H4 (cell line): ENCODE measurements at regions not wholly inside any gene's neighbourhood (a gene's known extent, or its start where the extent isn't known, plus 50 kb on each side); places are given as distances from the start of the nearest gene placed in this dataset.

ENCODE experiments used
- DNase-seq: peaks from one replicate; pipeline ENCODE4 v3.0.0-alpha.2; 2015; ENCODE audit warnings: low spot score

DNA sequence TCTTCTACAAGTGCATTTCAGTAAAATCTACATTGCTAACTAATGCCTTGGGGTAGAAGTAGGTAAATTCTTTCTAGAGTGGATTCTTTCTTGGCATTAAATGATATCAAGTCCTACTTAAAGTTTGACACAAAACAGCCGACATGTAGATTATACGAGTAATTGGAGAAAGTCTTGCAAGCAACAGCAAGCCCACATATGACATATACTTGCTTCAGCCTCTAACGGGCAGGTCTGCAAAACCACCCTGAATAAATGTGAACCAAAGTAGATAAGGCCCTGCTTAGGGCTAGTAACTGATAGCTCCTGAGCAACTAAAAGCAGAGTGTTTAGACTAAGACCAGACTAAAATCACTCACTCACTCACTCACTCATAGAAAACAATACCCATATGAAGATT is 203.2 kb downstream of the LTN1 start:
- no peak for DNase-seq

DNA sequence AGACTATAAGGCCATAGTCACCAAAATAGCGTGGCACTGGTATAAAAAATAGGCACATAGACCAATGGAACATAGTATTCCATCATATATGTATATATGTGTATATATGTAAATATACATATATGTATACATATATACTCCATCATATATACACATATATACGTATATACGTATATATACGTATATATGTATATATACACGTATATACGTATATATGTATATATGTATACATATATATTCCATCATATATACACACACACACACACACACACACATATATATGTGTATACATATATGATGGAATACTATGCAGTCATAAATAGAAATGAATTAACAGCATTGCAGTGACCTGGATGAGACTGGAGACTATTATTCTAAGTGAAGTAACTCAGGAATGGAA is 204.6 kb downstream of the LTN1 start:
- no peak for DNase-seq

DNA sequence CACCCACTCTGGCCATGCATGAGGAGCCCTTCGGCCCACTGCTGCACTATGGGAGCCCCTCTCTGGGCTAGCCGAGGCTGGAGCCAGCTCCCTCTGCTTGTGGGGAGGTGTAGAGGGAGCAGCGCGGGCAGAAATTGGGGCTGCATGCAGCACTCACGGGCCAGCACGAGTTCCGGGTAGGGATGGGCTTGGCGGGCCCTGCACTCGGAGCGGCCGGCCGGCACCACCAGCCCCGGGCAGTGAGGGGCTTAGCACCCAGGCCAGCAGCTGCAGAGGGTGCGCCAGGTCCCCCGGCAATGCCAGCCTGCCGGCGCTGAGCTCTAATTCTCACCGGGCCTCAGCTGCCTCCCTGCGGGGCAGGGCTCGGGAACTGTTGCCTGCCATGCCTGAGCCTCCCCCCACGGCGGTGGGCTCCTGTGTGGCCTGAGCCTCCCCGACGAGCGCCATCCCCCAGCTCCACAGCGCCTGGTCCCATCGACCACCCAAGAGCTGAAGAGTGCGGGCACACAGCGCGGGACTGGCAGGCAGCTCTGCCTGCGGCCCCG is 209.0 kb downstream of the LTN1 start:
- no peak for DNase-seq

DNA sequence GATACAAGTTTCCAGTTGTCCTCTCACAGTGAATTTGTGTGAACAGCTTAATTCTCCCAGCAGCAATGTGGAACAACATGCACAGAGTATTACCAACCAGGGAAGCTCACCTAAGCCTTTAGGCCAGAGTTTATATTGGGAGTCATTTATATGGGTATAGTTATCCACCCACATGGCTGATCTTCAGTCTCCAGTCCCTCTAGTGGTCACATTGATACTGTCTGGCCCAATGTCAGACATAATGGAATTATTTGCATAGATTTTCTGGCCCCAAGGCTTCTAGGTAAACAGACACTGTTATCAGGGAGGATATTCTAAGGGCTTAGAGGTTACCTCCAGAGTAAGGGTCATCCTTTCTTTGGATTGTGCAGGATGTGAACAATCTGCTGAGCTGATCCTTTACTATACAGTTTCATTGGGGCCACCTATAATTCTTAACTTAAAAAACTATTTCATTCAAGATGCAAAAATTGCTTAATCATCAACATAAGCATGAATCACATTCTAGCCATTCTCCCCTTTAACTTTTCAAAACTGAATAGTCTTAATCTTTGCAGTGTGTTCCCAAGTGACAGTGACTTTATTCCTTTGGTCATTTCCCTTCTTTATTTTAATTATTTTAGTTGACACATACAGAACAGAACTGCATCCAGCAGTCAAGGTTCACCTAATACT is 210.9 kb downstream of the LTN1 start:
- DNase-seq = no peak

DNA sequence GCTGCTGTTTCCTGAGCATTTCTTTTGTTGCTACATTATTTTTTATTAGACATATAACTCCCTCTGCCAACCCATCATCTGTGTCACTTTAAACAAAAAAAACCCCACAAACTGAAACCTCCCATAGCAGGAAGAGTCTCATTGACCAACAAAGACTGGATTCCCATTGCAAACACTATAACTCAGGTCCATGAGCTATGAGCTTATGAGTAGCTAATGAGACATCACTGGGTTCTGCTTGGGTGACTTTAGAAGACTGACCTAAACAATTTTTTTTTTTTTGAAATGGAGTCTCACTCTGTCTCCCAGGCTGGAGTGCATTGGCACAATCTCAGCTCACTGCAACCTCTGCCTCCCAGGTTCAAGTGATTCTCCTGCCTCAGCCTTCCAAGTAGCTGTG is 212.8 kb downstream of the LTN1 start:
- DNase-seq = no peak

DNA sequence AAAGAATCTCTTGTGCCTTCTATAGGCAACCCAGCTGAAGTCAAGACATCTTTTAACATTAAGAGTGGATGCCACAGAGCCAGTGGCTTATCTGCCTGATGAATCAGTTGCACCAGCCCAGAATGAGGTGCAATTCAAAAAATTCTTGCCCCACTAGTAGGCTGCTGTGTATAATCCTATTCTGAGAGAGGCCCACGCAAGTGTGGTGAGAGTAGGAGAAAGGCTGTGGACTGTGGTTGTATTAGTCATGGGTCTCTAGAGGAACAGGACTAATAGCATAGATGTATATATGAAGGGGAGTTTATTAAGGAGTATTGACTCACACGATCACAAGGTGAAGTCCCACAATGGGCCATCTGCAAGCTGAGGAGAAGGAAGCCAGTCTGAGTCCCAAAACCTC is 216.4 kb downstream of the LTN1 start:
- DNase-seq = no peak

DNA sequence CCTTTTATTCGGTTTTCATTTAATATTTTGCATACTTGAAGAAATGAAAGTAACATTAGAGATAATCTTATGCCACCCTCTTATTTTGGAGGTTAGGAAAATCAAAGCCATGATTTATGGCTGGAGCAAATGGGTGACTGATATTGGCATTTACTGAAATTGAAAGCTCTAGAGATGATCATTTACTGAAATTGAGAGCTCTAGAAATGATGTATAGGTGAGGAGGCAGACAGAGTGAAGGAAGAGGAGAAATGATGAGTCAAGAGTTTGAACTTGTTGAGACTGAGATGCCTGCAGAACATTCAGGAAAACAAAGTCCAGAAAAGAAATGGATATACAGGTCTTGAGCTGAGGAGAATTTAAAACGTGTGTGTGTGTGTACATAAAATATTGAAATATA is 217.6 kb downstream of the LTN1 start:
- no peak for DNase-seq

DNA sequence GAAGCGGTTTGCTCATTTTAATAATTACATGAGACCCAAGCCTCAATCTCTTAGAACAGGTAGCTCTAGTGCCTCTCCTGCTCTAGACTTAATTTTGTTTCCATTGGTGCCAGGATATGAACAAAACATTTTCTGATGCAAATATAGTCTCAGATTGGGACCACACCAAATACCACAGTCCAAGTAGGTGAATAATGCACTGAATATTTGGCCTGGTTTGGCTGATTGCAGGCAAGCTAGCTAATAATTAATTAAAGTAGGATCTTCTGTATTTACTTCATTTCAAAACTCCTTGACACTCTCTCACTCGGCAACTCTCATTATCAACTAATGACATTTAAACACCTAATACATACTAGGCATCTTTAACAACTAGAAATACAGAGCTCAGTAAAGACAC is 219.6 kb downstream of the LTN1 start:
- no peak for DNase-seq

DNA sequence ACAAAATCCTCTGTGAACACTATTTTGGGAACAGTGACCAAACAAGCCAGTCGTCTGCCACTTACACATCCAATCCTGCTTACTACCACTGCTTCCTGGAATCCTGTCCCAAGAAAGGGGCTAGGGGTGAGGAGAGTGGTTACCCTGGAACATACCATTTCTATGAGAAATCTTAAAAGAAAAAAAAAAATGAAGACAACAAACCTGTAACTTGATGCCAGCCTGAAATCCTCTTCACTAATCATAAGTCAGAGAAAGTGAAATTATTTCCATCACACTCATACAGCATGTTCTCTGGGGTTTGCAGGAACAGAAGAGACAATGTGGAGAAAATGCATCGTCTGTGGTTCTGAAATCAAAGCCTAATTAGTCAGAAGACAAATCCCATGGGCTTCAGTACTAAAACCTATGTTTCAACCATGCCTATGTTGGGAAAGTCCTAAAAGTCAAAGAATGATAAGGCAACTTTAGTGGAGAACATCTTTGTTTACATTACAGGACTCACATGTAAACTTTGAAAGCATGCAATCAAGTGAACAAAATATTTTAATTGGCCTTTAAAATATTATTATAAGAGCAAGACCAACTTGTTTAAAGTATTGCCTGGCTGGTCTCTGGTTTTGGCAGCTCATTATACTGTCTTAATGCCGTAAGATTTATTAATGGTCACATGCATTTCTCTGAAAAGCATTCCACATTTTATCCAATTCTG is 220.7 kb downstream of the LTN1 start:
- peak; percentile 56 for DNase-seq

DNA sequence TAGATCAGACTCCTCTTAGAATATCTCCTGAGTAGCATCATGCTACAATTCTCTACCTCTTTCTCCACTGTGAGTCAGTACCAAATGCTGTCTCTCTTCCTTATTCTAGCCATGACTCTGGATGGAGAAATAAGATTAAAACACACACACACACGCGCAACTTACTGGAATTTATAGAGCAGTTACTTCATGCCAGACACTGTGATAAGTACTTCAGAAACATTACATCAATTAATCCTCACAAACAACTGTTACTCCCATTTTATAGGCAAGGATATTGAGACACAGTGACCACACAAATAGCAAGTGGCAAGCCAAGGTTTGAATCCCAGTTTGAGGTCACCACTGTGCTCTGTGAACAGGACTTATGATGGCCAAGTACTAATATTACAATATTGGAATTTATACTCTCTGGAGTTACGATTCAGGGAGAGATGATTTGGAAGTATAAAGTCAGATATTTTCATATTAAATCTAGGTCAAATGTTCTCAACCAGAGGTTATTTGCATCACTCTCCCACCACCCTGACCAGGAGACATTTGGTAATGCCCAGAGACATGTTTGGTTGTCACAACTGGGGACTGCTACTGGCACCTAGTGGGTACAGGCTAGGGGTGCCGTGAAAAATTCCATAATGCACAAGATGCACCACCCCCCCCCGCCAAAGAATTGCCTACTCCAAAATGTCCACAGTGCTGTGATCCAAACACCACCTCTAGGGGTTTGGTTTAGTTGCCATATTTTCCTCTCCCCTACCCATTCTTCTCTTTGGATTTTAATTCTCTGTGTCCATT is 221.6 kb downstream of the LTN1 start:
- DNase-seq = no peak

DNA sequence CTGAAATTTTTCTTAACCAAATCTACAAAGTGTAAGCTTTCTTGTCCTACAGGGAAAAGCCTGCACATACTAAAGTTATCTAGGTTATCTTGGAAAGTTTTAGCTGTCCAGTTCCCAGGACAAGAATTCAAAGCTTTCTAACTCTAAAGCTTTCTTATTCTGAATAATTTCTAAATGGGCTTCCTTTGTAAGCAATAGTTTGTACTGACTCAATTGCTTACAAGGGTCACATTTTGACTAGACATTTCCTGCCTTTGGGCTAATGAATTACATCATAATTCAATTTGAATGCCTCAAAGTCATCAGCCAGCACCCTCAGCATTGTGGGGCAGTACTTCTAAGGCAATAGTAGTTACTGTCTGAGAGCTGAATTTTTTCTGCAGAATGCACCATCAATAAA is 223.0 kb downstream of the LTN1 start:
- DNase-seq = no peak

DNA sequence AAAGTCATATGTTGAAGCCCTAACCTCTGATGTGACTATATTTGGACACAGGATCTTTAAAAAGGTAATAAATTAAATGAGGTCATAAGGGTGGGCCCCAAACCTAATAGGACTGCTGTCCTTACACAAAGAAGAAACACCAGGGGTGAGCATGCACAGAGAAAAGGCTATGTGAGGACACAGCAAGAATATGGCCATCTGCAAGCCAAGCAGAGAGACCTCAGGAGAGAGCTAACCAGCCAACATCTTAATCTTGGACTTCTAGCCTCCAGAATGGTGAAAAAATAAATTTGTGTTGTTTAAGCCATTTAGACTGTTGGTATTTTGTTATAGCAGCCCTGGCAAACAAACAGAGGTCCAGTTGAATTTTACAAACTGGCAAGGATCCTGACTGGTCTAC is 223.9 kb downstream of the LTN1 start:
- DNase-seq = no peak

DNA sequence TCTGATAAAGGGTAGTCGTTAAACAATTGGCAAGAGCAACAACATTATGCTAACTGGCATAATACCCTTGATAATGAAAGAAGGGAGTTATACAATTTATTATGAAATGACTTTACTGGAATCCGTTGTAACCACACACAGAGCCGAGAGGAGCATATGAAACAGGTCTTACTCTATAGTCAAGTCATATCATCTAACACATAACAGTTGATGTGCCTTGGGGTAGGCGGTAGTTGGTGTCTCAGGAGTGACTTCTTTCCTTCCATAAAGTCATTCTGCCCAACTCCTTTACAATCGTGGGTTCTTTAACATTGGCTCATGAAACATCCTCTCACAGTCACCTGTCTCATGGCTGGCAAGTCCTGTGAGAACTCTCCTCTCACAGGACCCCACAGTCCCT is 225.2 kb downstream of the LTN1 start:
- DNase-seq = no peak

DNA sequence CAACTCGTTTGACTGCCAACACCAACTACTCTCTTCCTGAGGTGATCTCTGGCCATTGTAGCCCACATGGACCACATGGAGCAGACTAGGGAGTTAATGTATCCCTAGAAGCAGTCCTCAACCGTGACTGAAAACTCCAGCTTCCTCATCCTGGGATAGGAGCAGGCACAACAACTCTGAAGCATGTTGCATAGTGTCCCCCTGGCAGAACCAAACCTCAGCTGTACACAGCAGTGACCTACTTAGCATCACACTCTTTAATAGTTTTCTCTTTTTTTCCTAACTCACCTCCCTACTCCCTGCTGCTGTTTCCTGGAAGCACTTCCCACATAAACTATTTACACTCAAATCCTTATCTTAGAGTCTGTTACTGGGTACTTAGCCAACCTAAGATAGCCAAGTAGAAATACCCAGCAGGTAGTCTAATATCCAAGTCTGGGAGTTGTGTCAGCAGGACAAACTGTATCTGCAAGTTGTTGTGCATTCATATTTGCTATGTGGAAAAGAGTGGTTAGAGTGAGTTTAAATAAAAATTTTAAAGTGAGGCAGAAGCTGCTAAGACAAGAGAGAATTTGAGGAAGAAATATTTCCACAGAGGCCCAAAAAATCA is 228.8 kb downstream of the LTN1 start:
- DNase-seq = no peak

DNA sequence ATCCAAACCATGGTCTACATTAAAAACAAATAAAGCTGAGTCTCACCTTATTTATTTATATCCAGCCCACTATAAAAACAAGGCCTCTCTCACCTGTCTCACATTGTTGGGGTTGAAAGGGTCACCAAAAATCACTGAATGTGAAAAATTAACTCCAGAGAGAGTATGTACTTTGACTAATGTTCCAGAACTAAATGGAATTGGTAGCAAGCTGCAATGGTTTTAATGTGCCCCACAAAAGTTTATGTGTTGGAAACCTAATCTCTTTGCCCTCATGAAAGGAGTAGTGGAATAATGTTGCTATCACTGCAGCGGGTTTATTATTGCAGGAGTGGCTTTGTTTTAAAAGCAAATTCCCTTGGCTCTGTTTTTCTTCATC is 230.3 kb downstream of the LTN1 start:
- no peak for DNase-seq

DNA sequence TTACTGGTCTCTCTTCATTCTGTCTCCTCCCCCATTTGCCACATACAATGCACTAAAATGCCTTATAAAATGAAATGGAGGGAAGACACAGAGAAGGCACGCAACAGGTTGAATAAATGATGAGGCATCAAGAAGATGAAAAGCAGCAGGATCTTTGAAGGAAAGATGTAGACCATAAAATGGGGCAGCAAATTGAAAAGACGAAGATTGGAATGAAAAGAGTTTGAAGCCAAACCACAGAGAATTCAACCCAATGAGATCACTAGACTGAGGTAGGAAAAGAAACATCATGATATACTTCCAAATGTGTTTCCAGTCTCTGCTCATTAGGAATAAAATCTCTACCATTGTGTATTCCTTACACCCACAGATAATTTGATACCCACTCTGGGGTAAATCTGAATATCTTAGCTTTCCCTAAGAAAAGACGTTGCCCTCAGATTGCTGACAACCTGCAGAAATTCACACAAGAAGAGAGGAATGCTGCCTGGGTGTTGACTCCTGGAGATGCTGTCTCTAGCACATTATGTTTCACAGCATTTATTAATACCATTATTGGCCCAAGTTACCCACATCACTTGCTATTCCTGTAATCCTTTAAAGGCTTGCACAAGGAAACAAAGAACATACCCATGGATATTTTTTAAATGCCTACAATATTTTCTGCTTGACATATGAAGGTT is 230.9 kb downstream of the LTN1 start:
- DNase-seq = no peak

DNA sequence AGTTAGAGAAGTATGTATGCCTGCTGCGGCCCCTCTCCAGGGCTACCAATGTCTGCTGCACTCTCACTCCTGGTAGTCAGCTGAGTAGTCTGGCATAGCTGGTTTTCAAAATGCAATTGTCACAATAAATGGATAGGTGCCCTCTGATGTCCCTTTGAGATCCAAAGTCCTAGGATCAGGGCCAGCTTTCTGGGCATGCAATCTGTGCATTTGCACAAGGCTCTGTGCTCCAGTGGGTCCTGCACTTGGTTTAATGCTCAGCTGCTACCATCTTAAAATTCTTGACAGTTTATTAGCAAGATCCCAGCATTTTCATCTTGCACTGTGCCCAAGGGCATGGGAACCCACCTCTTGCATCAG is 233.8 kb downstream of the LTN1 start:
- DNase-seq = no peak

DNA sequence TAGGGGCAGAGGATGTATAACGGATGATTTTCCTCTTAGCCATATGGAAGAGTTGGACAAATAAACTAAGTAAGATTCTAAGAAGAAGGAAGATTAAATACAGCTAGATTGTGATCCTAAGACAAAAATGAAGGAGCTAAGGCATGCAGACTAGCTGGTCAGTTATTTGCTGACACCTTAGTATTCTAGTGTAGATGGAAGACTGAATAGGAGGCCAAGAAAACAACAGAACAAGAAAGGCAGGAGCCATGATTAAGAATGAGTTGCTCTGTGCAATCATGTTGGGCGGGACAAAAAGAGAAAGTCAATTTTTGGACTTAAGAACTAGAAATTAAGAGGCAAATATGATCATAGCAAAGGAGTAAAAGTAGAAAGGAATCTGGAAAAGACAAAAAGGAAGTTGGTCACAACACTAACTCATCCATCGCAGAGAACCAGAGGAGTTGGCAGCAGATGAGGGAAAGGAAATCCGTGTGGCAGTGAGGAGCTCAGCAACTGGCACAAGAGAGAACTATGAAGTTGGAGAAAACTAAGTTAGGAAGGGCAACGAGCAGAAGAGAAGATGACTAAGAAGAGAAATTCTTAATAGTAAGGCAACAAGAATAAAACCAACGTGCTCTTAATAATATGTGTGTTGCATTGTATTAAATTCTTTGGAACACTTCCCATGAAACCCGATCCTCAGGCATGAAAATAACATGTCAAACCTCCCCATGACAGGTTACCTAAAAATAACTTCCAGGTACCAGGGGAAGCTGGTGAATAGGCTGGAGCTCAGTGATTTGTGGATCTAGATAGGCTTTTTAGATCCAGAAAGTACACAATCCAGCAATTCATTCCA is 234.4 kb downstream of the LTN1 start:
- DNase-seq = no peak

DNA sequence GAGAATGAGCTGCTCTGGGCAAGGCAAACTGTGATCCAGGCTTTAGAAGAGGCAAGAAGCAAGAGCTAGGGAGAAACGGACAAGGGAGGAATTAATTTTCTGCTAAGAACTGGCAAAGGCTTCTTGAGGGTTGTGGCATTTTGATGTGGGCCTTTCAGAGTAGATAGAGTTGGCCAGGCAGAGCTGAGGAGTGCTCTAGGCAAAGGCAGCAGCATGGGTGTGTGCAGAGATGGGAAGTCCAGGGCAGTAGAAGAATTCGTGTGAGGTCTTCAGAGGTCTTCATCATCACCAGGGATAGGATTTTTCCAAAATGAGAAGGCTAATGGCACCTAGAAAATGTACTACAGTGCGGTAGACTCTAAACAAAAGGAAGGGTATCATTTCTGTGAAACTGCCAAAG is 237.8 kb downstream of the LTN1 start:
- no peak for DNase-seq

DNA sequence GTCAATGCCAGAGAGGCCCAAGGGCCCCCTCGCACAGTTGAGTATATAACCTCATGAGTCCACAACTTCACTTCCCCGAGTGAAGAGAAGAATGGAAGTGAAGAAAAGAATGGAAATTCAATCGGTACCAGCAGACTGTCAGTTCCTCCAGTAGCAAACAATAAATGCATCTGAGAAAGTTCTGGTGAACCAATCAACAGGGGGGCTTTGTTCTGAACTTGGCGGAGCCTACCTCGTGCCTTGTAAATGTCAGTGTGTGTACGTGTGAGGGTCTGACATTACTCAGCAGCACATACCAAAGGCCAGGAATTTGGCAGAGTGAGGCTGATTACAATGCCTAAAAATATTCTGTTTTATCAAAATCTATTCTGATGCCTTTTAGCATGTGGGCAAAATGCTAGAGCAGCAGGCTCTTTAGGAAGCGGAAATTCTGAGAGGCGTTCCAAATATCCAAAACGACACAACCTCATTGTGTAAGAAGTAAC is 238.5 kb downstream of the LTN1 start:
- no peak for DNase-seq

DNA sequence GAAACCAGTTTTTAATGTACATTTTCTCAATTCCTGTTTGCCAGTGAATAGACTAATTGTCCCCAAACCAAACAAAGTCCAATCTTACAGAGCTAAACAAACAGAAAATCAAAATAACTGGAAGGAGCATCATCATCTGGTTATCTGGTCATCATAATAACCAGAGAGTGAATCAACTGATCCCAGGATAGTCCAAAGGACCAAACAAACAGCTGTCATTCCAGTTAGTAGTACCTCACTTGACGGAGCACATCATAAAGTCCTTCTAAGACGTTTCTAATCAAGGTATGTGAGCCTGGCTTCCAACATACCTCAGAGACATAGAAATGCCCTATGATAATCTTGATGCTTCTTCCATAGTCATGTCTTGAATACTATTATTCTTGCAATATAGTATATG is 240.5 kb downstream of the LTN1 start:
- DNase-seq = no peak
